HG03175 (cell line): ENCODE measurements at regions not wholly inside any gene's neighbourhood (a gene's known extent, or its start where the extent isn't known, plus 50 kb on each side); places are given as distances from the start of the nearest gene placed in this dataset.
"Not testable (repeated sequence)": the region's sequence is repeated elsewhere in the genome, so short reads cannot be mapped to it uniquely, and the experiment has no call there.

Source experiments
- ATAC-seq: cut with Tn5 transposase; IDR thresholded peaks from one replicate; pipeline ENCODE4 v1.9.1; 2021; ENCODE audit warnings: mild to moderate bottlenecking, moderate library complexity; ENCODE audit not compliant: unreplicated experiment

GRCh38 chr16:59392911-59393310 lies 658.8 kb upstream of the GOT2 start:
- no peak for ATAC-seq

- ATAC-seq: no peak
Observed at GRCh38 chr16:59391617-59392364, 657.7 kb upstream of the GOT2 start.

GRCh38 chr16:59385959-59386358 lies 651.8 kb upstream of the GOT2 start:
- no peak for ATAC-seq

GRCh38 chr16:59385491-59385890 lies 651.4 kb upstream of the GOT2 start:
- ATAC-seq: no peak

GRCh38 chr16:59373632-59374031 lies 639.5 kb upstream of the GOT2 start:
- no peak for ATAC-seq

- ATAC-seq: no peak
Observed at GRCh38 chr16:59370717-59371116, 636.6 kb upstream of the GOT2 start.

GRCh38 chr16:59369523-59369922 lies 635.4 kb upstream of the GOT2 start:
- no peak for ATAC-seq

GRCh38 chr16:59368586-59368985 lies 634.5 kb upstream of the GOT2 start:
- ATAC-seq: no peak

GRCh38 chr16:59356709-59357108 lies 622.6 kb upstream of the GOT2 start:
- ATAC-seq: no peak

GRCh38 chr16:59356144-59356543 lies 622.0 kb upstream of the GOT2 start:
- ATAC-seq: no peak

- ATAC-seq: no peak
Observed at GRCh38 chr16:59355704-59356103, 621.6 kb upstream of the GOT2 start.

GRCh38 chr16:59351305-59351903 lies 617.3 kb upstream of the GOT2 start:
- no peak for ATAC-seq

- ATAC-seq: no peak
Observed at GRCh38 chr16:59350670-59351069, 616.6 kb upstream of the GOT2 start.

- ATAC-seq: no peak
Observed at GRCh38 chr16:59342669-59343068, 608.6 kb upstream of the GOT2 start.

- ATAC-seq: no peak
Observed at GRCh38 chr16:59341368-59341767, 607.3 kb upstream of the GOT2 start.

- no peak for ATAC-seq
Observed at GRCh38 chr16:59339871-59340270, 605.8 kb upstream of the GOT2 start.

GRCh38 chr16:59336136-59336695 lies 602.1 kb upstream of the GOT2 start:
- no peak for ATAC-seq

- ATAC-seq: not testable (repeated sequence)
Observed at GRCh38 chr16:59331708-59332107, 597.6 kb upstream of the GOT2 start.

GRCh38 chr16:59330019-59330670 lies 596.0 kb upstream of the GOT2 start:
- no peak for ATAC-seq

GRCh38 chr16:59328961-59329360 lies 594.8 kb upstream of the GOT2 start:
- ATAC-seq: no peak

- ATAC-seq: no peak
Observed at GRCh38 chr16:59327894-59328293, 593.8 kb upstream of the GOT2 start.

GRCh38 chr16:59326955-59327354 lies 592.8 kb upstream of the GOT2 start:
- no peak for ATAC-seq
